GM23248 (cell line): ENCODE measurements at regions not wholly inside any gene's neighbourhood (a gene's known extent, or its start where the extent isn't known, plus 50 kb on each side); places are given as distances from the start of the nearest gene placed in this dataset.

Experiments used
- EZH2 ChIP-seq: fragments of 200-600 bp; sonication (generic); IDR thresholded peaks from 2 replicates; pipeline ENCODE4 v1.6.1; 2018; ENCODE audit warnings: antibody characterized with exemption, mild to moderate bottlenecking; ENCODE audit not compliant: insufficient read depth, poor library complexity, severe bottlenecking
- EZH2phosphoT487 ChIP-seq: fragments of 200-600 bp; sonication (generic); IDR thresholded peaks from 2 replicates; pipeline ENCODE4 v1.6.1; 2018; ENCODE audit warnings: antibody characterized with exemption, moderate library complexity, mild to moderate bottlenecking, low read depth; ENCODE audit not compliant: insufficient read depth

DNA sequence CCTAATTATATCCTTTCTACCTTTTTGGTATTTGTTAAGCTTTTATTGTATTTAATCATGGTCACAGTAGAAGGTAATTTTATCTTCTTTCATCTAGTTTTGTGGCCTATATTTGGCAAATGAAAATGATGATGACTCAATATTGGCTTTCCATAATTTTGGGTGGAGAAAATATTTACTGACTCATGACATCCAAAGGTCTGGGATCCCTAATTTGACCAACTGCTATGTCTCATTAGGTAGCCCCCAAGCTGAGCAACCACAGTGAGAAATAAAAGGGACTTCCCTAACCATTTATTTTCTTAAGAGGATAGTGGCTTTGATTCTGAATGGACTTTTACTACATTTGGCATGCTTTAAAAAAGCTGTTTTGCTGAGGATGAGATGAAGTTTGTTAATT is 289.5 kb downstream of the RMST start:
- TF ChIP-seq EZH2 (no peak), EZH2phosphoT487 (no peak)
